ENCODE measurements at regions not wholly inside any gene's neighbourhood (a gene's known extent, or its start where the extent isn't known, plus 50 kb on each side); places are given as distances from the start of the nearest gene placed in this dataset.

GRCh38 chr17:73910821-73911515, 266.7 kb upstream of the SDK2 start:
- TF ChIP-seq CTCF (IDR thresholded peaks at IDR 0.05) (no peak), EZH2phosphoT487 (IDR thresholded peaks at IDR 0.05) (no peak), EZH2 (IDR thresholded peaks at IDR 0.05) (no peak)

Measured in neural progenitor cell (in vitro differentiated cells).